KMS-11 (cell line): ENCODE measurements at regions not wholly inside any gene's neighbourhood (a gene's known extent, or its start where the extent isn't known, plus 50 kb on each side); places are given as distances from the start of the nearest gene placed in this dataset.

Experiments
- H2AFZ ChIP-seq: fragments of 200-600 bp; sonication (generic); 2 replicates; pipeline ENCODE4 v1.6.1; 2016; ENCODE audit warnings: antibody characterized with exemption, mixed run types, low read depth
- H3K27ac ChIP-seq: fragments of 200-600 bp; sonication (generic); 2 replicates; pipeline ENCODE4 v1.6.1; 2016; ENCODE audit warnings: mild to moderate bottlenecking, mixed run types
- H3K27me3 ChIP-seq: fragments of 200-600 bp; sonication (generic); 2 replicates; pipeline ENCODE4 v1.6.1; 2017; ENCODE audit warnings: mild to moderate bottlenecking, low read depth, mixed run types, moderate library complexity; ENCODE audit not compliant: insufficient read depth
- H3K36me3 ChIP-seq: fragments of 200-600 bp; sonication (generic); 2 replicates; pipeline ENCODE4 v1.6.1; 2017; ENCODE audit warnings: mild to moderate bottlenecking, mixed run types; ENCODE audit not compliant: insufficient read depth
- H3K4me1 ChIP-seq: fragments of 200-600 bp; sonication (generic); 2 replicates; pipeline ENCODE4 v1.6.1; 2016; ENCODE audit warnings: mild to moderate bottlenecking, low read depth, mixed run types; ENCODE audit not compliant: poor library complexity, severe bottlenecking
- H3K4me2 ChIP-seq: fragments of 200-600 bp; sonication (generic); 2 replicates; pipeline ENCODE4 v1.7.0; 2016; ENCODE audit warnings: mild to moderate bottlenecking, mixed run types
- H3K4me3 ChIP-seq: fragments of 200-600 bp; sonication (generic); IDR thresholded peaks from 2 replicates; pipeline ENCODE4 v1.6.1; 2017; ENCODE audit warnings: low read depth, low read length, mixed read lengths; ENCODE audit not compliant: insufficient read depth
- H3K79me2 ChIP-seq: fragments of 200-600 bp; sonication (generic); 2 replicates; pipeline ENCODE4 v1.6.1; 2016; ENCODE audit warnings: low read depth, mixed run types; ENCODE audit not compliant: insufficient read depth
- H3K9ac ChIP-seq: fragments of 200-600 bp; sonication (generic); 2 replicates; pipeline ENCODE4 v1.6.1; 2016; ENCODE audit warnings: mild to moderate bottlenecking, mixed run types
- H4K20me1 ChIP-seq: fragments of 200-600 bp; sonication (generic); 2 replicates; pipeline ENCODE4 v1.6.1; 2016; ENCODE audit warnings: mild to moderate bottlenecking, mixed run types; ENCODE audit not compliant: insufficient read depth
- TF ChIP-seq, protein P1 (sequence below): fragments of 200-600 bp; sonication (generic); conservative IDR thresholded peaks from 2 replicates; pipeline ENCODE4 v1.6.1; 2017; ENCODE audit warnings: low read depth, mild to moderate bottlenecking, antibody characterized with exemption, low read length, moderate library complexity, mixed read lengths

DNA sequence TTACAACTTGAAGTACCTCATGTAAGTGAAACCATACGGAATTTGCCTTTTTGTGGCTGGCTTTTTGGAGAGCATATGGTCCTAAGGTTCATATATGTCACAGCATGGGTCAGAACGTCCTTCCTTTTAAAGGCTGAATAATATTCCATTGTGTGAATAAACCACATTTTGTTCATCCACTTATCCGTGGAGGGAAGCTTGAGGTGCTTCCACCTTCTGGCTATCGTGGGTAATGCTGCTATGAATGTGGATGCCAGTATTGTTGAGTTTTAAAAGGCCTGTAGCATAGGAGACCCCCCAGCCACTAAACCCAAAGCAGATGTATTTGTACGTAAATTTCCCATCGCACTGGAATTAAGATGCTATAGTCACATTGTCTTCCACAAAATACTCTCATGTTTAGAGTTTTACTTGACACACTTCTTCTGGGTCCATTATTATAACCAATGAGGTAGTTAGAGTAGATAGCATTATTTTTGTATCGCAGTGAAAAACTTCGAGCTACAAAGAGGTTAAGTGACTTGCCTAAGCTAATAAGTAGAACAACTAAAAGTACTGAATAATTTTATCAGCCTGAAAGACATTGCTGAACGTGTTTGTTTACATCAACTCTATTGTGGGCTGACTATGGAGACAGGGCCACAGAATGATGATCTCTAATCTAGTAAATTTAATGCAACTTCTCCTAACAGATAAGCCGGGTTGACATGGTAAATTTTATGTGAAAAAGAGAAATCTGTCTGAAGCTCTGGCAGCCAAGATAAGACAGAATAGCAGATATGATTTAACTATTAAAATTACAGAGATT lies 183.0 kb upstream of the CTBP2 start:
- Histone ChIP-seq H2AFZ (no peak overlapping the region), H3K4me3 (no peak overlapping the region), H4K20me1 (no peaks in the 10 kb centered on the region), H3K27me3 (no peaks in the 10 kb centered on the region), H3K27ac (no peak overlapping the region), H3K79me2 (no peaks in the 10 kb centered on the region), H3K36me3 (no peaks in the 10 kb centered on the region), H3K4me2 (no peak overlapping the region), H3K9ac (no peak overlapping the region), H3K4me1 (no peaks in the 10 kb centered on the region)
- TF ChIP-seq, protein P1, sequence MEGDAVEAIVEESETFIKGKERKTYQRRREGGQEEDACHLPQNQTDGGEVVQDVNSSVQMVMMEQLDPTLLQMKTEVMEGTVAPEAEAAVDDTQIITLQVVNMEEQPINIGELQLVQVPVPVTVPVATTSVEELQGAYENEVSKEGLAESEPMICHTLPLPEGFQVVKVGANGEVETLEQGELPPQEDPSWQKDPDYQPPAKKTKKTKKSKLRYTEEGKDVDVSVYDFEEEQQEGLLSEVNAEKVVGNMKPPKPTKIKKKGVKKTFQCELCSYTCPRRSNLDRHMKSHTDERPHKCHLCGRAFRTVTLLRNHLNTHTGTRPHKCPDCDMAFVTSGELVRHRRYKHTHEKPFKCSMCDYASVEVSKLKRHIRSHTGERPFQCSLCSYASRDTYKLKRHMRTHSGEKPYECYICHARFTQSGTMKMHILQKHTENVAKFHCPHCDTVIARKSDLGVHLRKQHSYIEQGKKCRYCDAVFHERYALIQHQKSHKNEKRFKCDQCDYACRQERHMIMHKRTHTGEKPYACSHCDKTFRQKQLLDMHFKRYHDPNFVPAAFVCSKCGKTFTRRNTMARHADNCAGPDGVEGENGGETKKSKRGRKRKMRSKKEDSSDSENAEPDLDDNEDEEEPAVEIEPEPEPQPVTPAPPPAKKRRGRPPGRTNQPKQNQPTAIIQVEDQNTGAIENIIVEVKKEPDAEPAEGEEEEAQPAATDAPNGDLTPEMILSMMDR: peak; percentile 54

DNA sequence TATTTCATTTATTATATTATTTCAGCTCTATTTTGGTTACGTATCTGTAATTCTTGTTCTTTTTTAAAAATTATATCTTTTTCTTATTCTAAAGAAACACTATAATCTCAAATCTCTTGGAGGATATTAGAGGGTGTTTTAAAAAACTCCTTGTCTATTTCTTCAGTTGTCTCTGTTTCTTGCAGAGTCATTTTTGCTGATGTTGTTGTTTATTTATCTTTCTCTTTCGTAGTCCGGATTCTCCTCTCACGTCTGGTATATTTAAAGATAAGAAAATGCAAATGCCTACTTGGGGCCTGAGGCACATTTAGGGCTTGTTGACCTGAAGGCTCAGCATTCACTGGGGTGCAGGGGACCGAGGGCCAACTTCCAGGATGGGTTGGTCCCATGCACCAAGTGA lies 181.2 kb upstream of the CTBP2 start:
- Histone ChIP-seq H3K36me3 (no peaks in the 10 kb centered on the region), H3K27me3 (no peaks in the 10 kb centered on the region), H3K9ac (no peak overlapping the region), H3K4me2 (no peak overlapping the region), H3K79me2 (no peaks in the 10 kb centered on the region), H3K4me1 (no peaks in the 10 kb centered on the region), H2AFZ (no peak overlapping the region), H4K20me1 (no peaks in the 10 kb centered on the region), H3K4me3 (no peak overlapping the region), H3K27ac (no peak overlapping the region)
- TF ChIP-seq, protein P1: no peak

DNA sequence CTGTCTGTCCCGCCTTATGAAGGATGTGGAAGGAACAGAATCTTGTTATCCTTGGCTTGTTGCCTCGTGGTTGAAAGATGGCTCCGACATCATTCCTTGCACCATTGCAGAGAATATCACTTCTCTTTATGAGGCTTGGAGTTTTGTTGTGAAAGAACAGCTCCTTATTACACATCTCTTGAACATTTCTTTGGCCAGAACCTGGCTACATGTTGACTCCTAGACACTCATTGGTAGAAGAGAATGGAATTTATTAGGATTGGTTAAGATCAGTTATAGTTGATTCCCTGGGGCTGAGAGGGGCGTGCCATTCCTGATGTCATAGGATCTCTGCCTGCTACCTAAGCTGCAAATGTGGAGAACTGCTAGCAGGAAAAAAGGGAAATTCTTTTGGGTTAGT lies 180.5 kb upstream of the CTBP2 start:
- H3K79me2 ChIP-seq: no peaks in the 10 kb centered on the region
- no peak overlapping the region for H2AFZ ChIP-seq
- no peak overlapping the region for H3K9ac ChIP-seq
- no peaks in the 10 kb centered on the region for H3K27me3 ChIP-seq
- H3K36me3 ChIP-seq: no peaks in the 10 kb centered on the region
- H3K4me2 ChIP-seq: no peak overlapping the region
- H3K27ac ChIP-seq: no peak overlapping the region
- no peaks in the 10 kb centered on the region for H4K20me1 ChIP-seq
- no peaks in the 10 kb centered on the region for H3K4me1 ChIP-seq
- no peak overlapping the region for H3K4me3 ChIP-seq
- TF ChIP-seq, protein P1: no peak

DNA sequence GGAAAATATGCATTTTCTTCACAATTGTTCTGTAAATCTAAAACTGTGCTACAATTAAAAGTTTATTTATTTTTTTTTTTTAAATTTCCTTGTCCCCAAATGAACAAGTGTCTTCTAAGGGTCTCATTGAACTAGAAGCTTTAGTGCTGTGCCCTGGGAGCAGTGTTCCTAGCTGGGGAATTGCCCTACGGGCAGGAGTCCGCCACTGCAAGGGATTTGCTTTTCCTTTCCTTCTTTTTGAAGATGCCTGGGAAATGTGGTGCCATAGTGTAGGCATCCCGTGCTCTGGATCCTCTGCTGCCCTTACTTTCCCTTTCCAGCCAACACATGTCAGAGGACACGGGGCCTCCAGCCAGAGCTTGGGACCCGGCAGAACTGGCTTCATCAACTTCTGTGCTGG lies 177.1 kb upstream of the CTBP2 start:
- Histone ChIP-seq H3K27ac (no peak overlapping the region), H3K9ac (no peak overlapping the region), H2AFZ (no peak overlapping the region), H3K27me3 (no peaks in the 10 kb centered on the region), H3K4me3 (no peak overlapping the region), H3K36me3 (no peaks in the 10 kb centered on the region), H3K4me2 (no peak overlapping the region), H3K79me2 (no peaks in the 10 kb centered on the region), H4K20me1 (no peaks in the 10 kb centered on the region), H3K4me1 (no peaks in the 10 kb centered on the region)
- TF ChIP-seq, protein P1: no peak
